GM21526 (cell line): ENCODE measurements at regions not wholly inside any gene's neighbourhood (a gene's known extent, or its start where the extent isn't known, plus 50 kb on each side); places are given as distances from the start of the nearest gene placed in this dataset.

Experiments
- ATAC-seq: cut with Tn5 transposase; IDR thresholded peaks from one replicate; pipeline ENCODE4 v1.9.1; 2021; ENCODE audit warnings: moderate library complexity; ENCODE audit not compliant: unreplicated experiment, low FRiP score

- no peak for ATAC-seq
Observed at GRCh38 chr12:42706321-42706720, 116.8 kb upstream of the PRICKLE1 start.

- ATAC-seq: no peak
Observed at GRCh38 chr12:42705863-42706262, 116.3 kb upstream of the PRICKLE1 start.

- no peak for ATAC-seq
Observed at GRCh38 chr12:42704810-42705401, 115.4 kb upstream of the PRICKLE1 start.

- ATAC-seq: no peak
Observed at GRCh38 chr12:42704340-42704739, 114.8 kb upstream of the PRICKLE1 start.

- ATAC-seq: no peak
Observed at GRCh38 chr12:42701084-42701483, 111.5 kb upstream of the PRICKLE1 start.

GRCh38 chr12:42698213-42698612 lies 108.7 kb upstream of the PRICKLE1 start:
- ATAC-seq: no peak

- ATAC-seq: no peak
Observed at GRCh38 chr12:42696406-42697149, 107.0 kb upstream of the PRICKLE1 start.

- ATAC-seq: no peak
Observed at GRCh38 chr12:42695490-42695995, 106.0 kb upstream of the PRICKLE1 start.

GRCh38 chr12:42692749-42693148 lies 103.2 kb upstream of the PRICKLE1 start:
- no peak for ATAC-seq

GRCh38 chr12:42691991-42692557 lies 102.5 kb upstream of the PRICKLE1 start:
- no peak for ATAC-seq

GRCh38 chr12:42690264-42690663 lies 100.7 kb upstream of the PRICKLE1 start:
- ATAC-seq: no peak

- ATAC-seq: no peak
Observed at GRCh38 chr12:42689699-42690098, 100.2 kb upstream of the PRICKLE1 start.

GRCh38 chr12:42686514-42687172 lies 97.1 kb upstream of the PRICKLE1 start:
- ATAC-seq: no peak

GRCh38 chr12:42684802-42685071 lies 95.2 kb upstream of the PRICKLE1 start:
- ATAC-seq: no peak

GRCh38 chr12:42683933-42684801 lies 94.6 kb upstream of the PRICKLE1 start:
- no peak for ATAC-seq

GRCh38 chr12:42683266-42683665 lies 93.7 kb upstream of the PRICKLE1 start:
- ATAC-seq: no peak

- no peak for ATAC-seq
Observed at GRCh38 chr12:42679466-42679865, 89.9 kb upstream of the PRICKLE1 start.

GRCh38 chr12:42677461-42677860 lies 87.9 kb upstream of the PRICKLE1 start:
- no peak for ATAC-seq

- ATAC-seq: no peak
Observed at GRCh38 chr12:42673535-42673934, 84.0 kb upstream of the PRICKLE1 start.

GRCh38 chr12:42670719-42671118 lies 81.2 kb upstream of the PRICKLE1 start:
- ATAC-seq: no peak

GRCh38 chr12:42669553-42669952 lies 80.0 kb upstream of the PRICKLE1 start:
- ATAC-seq: no peak
